SK-N-SH treated with all-trans-retinoic acid at 6 μM for 48 hours (cell line): ENCODE measurements at regions not wholly inside any gene's neighbourhood (a gene's known extent, or its start where the extent isn't known, plus 50 kb on each side); places are given as distances from the start of the nearest gene placed in this dataset.

Source experiments
- ATAC-seq: fragments of 200-7000 bp; cut with Tn5 transposase; 3 replicates; pipeline ENCODE4 v1.9.1; 2020; ENCODE audit warnings: mild to moderate bottlenecking, moderate library complexity
- ARNTL ChIP-seq: fragments of 450-650 bp; formaldehyde crosslinking; IDR thresholded peaks from 2 replicates; pipeline ENCODE4 v1.5.0; 2020; ENCODE audit warnings: low read depth, mild to moderate bottlenecking, moderate library complexity, borderline replicate concordance
- CSDC2 ChIP-seq: fragments of 250-450 bp; sonication (Bioruptor Pico); IDR thresholded peaks from 2 replicates; pipeline ENCODE4 v1.5.0; 2020; ENCODE audit warnings: mild to moderate bottlenecking, moderate library complexity
- CSRNP3 ChIP-seq: fragments of 250-450 bp; sonication (Bioruptor Pico); IDR thresholded peaks from 2 replicates; pipeline ENCODE4 v1.5.1; 2021; ENCODE audit warnings: mild to moderate bottlenecking, moderate library complexity
- ESRRG ChIP-seq: fragments of 250-450 bp; sonication (Bioruptor Pico); IDR thresholded peaks from 2 replicates; pipeline ENCODE4 v1.6.1; 2021; ENCODE audit warnings: mild to moderate bottlenecking
- GLIS3 ChIP-seq: fragments of 250-450 bp; sonication (Bioruptor Pico); IDR thresholded peaks from 2 replicates; pipeline ENCODE4 v1.5.0; 2020; ENCODE audit warnings: mild to moderate bottlenecking, moderate library complexity
- ISL1 ChIP-seq: fragments of 250-450 bp; sonication (Bioruptor Pico); IDR thresholded peaks from 2 replicates; pipeline ENCODE4 v2.1.2; 2022; ENCODE audit warnings: mild to moderate bottlenecking, moderate library complexity
- OSR1 ChIP-seq: fragments of 250-450 bp; sonication (Bioruptor Pico); IDR thresholded peaks from 2 replicates; pipeline ENCODE4 v1.8.0; 2022; ENCODE audit warnings: moderate library complexity, mild to moderate bottlenecking, inconsistent platforms
- PPARA ChIP-seq: fragments of 250-450 bp; sonication (Bioruptor Pico); IDR thresholded peaks from 2 replicates; pipeline ENCODE4 v1.5.0; 2020; ENCODE audit warnings: mild to moderate bottlenecking, borderline replicate concordance
- RARB ChIP-seq: fragments of 250-450 bp; sonication (Bioruptor Pico); IDR thresholded peaks from 2 replicates; pipeline ENCODE4 v1.8.0; 2021; ENCODE audit warnings: mild to moderate bottlenecking, moderate library complexity
- TCF4 ChIP-seq: fragments of 250-450 bp; sonication (Bioruptor Pico); IDR thresholded peaks from 2 replicates; pipeline ENCODE4 v1.8.0; 2021; ENCODE audit warnings: mild to moderate bottlenecking, moderate library complexity, borderline replicate concordance
- TOX ChIP-seq: fragments of 250-450 bp; sonication (Bioruptor Pico); IDR thresholded peaks from 2 replicates; pipeline ENCODE4 v1.8.0; 2021; ENCODE audit warnings: mild to moderate bottlenecking, moderate library complexity, borderline replicate concordance
- ZFP3 ChIP-seq: fragments of 250-450 bp; sonication (Bioruptor Pico); IDR thresholded peaks from 2 replicates; pipeline ENCODE4 v1.5.0; 2020; ENCODE audit warnings: mild to moderate bottlenecking, moderate library complexity
- ZFP30 ChIP-seq: fragments of 450-650 bp; formaldehyde crosslinking; IDR thresholded peaks from 2 replicates; pipeline ENCODE4 v1.5.0; 2022; ENCODE audit warnings: mild to moderate bottlenecking, moderate library complexity
- ZNF70 ChIP-seq: fragments of 450-650 bp; formaldehyde crosslinking; IDR thresholded peaks from 2 replicates; pipeline ENCODE4 v1.5.0; 2020; ENCODE audit warnings: mild to moderate bottlenecking, moderate library complexity
- ZNF8 ChIP-seq: fragments of 450-650 bp; formaldehyde crosslinking; IDR thresholded peaks from 2 replicates; pipeline ENCODE4 v1.5.0; 2020; ENCODE audit warnings: mild to moderate bottlenecking, moderate library complexity
- TF ChIP-seq, protein P1 (sequence below): fragments of 250-450 bp; sonication (Bioruptor Pico); IDR thresholded peaks from 2 replicates; pipeline ENCODE4 v1.5.1; 2020; ENCODE audit warnings: low read depth, mild to moderate bottlenecking, moderate library complexity
- TF ChIP-seq, protein P2 (sequence below): fragments of 250-450 bp; sonication (Bioruptor Pico); IDR thresholded peaks from 2 replicates; pipeline ENCODE4 v1.8.0; 2021; ENCODE audit warnings: low read depth, mild to moderate bottlenecking, moderate library complexity, borderline replicate concordance

DNA sequence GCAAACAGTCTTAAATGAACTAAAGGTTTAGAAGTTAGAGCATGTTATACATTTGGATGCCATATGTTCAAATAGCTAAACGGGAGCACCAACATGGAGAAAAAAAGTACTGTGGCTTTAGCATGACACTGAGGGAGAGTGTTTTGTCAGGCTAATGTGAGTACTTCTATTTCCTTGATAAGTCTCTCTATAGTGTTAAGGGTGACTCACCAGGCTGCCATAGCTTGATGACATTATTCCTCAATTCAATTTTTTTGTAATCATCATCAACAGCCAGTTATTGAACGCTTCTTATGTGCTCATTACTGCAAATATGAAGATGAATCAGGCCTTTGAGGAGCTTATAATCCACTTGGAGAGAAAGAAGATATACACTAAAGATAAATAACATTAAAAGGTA is 211.4 kb upstream of the GPR101 start:
- ATAC-seq: no peak
- no peak for TF ChIP-seq CSRNP3
- TF ChIP-seq TCF4 (CRISPR knock-in tag): no peak
- TF ChIP-seq PPARA (CRISPR knock-in tag): no peak
- no peak for TF ChIP-seq ARNTL (CRISPR knock-in tag)
- TF ChIP-seq ISL1 (CRISPR knock-in tag): no peak
- TF ChIP-seq TOX: no peak
- no peak for TF ChIP-seq ZFP30 (CRISPR knock-in tag)

DNA sequence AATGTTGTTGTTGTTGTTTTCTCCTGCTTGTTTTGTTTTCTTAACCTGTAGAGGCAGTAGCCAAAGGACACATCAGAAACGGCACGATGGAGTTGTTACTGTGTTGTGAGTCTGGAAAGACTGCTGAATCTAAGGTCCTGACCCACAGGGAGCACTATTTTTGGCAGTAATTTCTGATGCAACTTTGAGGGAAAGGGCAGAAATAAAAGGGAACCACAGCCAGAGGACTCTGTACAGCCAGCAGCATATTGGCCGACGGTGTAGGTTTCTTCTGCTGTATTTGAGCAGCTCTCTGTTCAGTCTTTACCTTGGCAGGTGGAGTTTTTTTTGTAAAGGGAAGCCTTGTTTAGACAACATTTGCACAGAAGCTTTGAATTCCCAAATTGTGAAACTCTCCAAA is 203.0 kb upstream of the GPR101 start:
- no peak for TF ChIP-seq GLIS3 (CRISPR knock-in tag)
- no peak for TF ChIP-seq OSR1
- no peak for TF ChIP-seq TCF4 (CRISPR knock-in tag)
- TF ChIP-seq, protein P1, sequence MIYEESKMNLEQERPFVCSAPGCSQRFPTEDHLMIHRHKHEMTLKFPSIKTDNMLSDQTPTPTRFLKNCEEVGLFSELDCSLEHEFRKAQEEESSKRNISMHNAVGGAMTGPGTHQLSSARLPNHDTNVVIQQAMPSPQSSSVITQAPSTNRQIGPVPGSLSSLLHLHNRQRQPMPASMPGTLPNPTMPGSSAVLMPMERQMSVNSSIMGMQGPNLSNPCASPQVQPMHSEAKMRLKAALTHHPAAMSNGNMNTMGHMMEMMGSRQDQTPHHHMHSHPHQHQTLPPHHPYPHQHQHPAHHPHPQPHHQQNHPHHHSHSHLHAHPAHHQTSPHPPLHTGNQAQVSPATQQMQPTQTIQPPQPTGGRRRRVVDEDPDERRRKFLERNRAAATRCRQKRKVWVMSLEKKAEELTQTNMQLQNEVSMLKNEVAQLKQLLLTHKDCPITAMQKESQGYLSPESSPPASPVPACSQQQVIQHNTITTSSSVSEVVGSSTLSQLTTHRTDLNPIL (CRISPR knock-in tag): no peak
- TF ChIP-seq CSRNP3: no peak
- no peak for TF ChIP-seq ZFP30 (CRISPR knock-in tag)
- TF ChIP-seq, protein P2, sequence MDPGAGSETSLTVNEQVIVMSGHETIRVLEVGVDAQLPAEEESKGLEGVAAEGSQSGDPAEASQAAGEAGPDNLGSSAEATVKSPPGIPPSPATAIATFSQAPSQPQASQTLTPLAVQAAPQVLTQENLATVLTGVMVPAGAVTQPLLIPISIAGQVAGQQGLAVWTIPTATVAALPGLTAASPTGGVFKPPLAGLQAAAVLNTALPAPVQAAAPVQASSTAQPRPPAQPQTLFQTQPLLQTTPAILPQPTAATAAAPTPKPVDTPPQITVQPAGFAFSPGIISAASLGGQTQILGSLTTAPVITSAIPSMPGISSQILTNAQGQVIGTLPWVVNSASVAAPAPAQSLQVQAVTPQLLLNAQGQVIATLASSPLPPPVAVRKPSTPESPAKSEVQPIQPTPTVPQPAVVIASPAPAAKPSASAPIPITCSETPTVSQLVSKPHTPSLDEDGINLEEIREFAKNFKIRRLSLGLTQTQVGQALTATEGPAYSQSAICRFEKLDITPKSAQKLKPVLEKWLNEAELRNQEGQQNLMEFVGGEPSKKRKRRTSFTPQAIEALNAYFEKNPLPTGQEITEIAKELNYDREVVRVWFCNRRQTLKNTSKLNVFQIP (CRISPR knock-in tag): no peak
- no peak for TF ChIP-seq ARNTL (CRISPR knock-in tag)
- TF ChIP-seq ZNF70 (CRISPR knock-in tag): no peak
- no peak for TF ChIP-seq TOX
- TF ChIP-seq CSDC2: no peak
- no peak for TF ChIP-seq ISL1 (CRISPR knock-in tag)
- TF ChIP-seq RARB (CRISPR knock-in tag): no peak
- no peak for ATAC-seq

DNA sequence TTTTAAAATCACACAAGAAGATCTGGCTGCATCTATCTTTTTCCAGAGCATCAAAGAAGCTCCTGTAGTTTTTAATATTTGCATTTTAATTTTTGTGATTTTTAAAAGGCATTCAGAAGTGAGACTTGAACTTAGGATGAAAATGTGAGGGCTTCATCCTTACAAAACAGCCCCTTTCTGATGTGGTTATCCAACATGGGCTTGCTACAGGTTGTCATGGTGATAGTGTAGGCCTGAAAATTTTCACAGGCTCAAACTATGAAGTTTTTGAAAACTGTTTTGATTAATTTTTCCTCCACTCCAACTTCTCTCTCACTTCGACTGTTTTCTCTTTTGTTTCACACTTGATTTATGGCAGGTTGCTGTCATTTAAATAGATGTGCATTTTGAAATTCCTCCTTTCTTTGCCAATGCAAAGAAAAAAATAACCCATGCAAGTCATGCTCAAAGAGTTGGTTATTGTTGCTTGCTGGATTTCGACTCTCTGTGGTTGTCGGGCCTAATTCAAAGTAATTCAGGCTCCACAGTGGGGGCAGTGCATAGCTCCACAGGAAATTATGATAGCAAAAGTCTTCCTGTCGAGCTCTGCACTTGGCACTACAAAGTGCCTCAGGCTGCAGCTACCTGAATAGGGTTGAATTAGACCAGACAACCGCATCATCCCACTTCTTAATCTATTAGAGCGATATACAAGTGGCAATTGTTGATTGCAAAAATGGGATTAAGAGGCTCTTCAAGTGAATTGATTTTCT is 201.0 kb upstream of the GPR101 start:
- TF ChIP-seq PPARA (CRISPR knock-in tag) (no peak), OSR1 (no peak)
- TF ChIP-seq, all 23 proteins: peak for 0
- ATAC-seq: no peak

DNA sequence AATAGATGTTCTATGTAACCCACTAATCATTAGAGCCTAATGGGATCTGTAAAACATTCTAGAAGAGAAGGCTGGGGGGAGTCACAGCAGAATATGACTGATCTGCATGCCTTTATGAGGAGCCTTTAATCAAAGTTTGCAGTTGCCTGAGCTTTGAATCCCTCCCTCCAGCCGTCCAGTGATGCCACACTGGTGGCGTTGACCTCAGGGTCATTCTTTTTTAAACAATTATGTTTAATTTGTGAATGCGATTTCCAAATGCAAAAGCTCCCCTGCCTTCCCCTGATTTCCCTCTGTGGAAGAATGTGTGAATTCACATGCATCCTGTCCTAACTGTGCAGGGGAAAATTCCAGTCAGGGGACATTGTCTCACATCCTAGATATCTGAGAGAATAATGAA is 199.7 kb upstream of the GPR101 start:
- TF ChIP-seq ESRRG (CRISPR knock-in tag) (no peak), ARNTL (CRISPR knock-in tag) (no peak), CSRNP3 (no peak), ZNF70 (CRISPR knock-in tag) (no peak), TCF4 (CRISPR knock-in tag) (no peak)
- TF ChIP-seq, all 23 proteins: peak for 0
- ATAC-seq: no peak

GRCh38 chrX:137227151-137227550 is 193.4 kb upstream of the GPR101 start:
- no peak for ATAC-seq
- no peak for TF ChIP-seq ARNTL (CRISPR knock-in tag)
- TF ChIP-seq, all 23 proteins: peak for 0

DNA sequence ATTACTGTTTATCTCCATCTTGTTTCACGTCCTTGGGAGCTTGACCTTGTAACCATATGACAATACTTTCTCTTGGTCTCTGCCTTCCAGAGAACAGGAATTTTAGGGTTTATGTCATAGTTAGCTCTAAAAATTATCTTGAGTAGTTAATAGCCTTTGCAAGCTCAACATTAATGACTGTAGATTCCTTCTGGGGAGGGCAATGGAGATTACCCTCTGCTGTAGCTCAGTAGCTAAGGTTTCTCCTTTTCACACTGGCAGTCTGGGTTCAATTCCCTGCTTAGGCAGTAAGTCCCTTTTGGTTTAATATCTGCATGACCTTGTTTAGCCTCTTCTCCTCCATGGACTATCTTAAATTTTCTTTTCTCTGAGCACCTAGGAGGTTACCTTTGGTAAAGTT is 181.7 kb upstream of the GPR101 start:
- ATAC-seq: no peak
- no peak for TF ChIP-seq TOX
- TF ChIP-seq CSDC2: no peak
- no peak for TF ChIP-seq CSRNP3
- TF ChIP-seq RARB (CRISPR knock-in tag): no peak
- TF ChIP-seq ZFP3 (CRISPR knock-in tag): no peak
- TF ChIP-seq OSR1: no peak
- TF ChIP-seq, protein P2 (CRISPR knock-in tag): no peak
- no peak for TF ChIP-seq ISL1 (CRISPR knock-in tag)
- no peak for TF ChIP-seq ZNF8
- TF ChIP-seq, protein P1 (CRISPR knock-in tag): no peak
